HL-60 (cell line): ENCODE measurements at regions not wholly inside any gene's neighbourhood (a gene's known extent, or its start where the extent isn't known, plus 50 kb on each side); places are given as distances from the start of the nearest gene placed in this dataset.

Experiments used
- POLR2AphosphoS5 ChIP-seq: IDR thresholded peaks from 2 replicates; pipeline ENCODE4 v1.6.1; 2012; ENCODE audit warnings: low read depth
- TF ChIP-seq, protein P1 (sequence below): IDR thresholded peaks from one replicate; pipeline ENCODE4 v1.5.1; 2011; ENCODE audit warnings: low read length, control low read depth, inconsistent platforms; ENCODE audit not compliant: insufficient read depth

DNA sequence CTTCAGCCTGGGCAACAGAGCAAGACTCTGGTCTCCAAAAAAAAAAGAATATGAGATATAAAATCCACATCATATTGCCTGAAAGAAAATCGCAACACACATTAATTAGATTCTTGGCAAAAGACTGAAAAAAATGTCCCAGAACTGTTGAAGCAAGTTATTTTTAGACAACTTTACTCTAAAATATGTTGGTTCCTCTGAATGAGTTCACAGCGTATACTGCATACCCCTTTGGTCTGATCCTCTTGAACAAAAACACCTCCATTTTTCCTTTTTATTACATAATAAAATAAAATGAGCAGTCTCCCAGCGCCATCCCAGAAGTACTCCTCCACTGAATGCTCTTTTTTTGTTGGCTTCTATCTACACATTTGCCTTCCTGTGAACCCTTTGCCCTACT lies 126.0 kb upstream of the TMEM170B start:
- TF ChIP-seq, protein P1, sequence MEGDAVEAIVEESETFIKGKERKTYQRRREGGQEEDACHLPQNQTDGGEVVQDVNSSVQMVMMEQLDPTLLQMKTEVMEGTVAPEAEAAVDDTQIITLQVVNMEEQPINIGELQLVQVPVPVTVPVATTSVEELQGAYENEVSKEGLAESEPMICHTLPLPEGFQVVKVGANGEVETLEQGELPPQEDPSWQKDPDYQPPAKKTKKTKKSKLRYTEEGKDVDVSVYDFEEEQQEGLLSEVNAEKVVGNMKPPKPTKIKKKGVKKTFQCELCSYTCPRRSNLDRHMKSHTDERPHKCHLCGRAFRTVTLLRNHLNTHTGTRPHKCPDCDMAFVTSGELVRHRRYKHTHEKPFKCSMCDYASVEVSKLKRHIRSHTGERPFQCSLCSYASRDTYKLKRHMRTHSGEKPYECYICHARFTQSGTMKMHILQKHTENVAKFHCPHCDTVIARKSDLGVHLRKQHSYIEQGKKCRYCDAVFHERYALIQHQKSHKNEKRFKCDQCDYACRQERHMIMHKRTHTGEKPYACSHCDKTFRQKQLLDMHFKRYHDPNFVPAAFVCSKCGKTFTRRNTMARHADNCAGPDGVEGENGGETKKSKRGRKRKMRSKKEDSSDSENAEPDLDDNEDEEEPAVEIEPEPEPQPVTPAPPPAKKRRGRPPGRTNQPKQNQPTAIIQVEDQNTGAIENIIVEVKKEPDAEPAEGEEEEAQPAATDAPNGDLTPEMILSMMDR, result no peak
- no peak for TF ChIP-seq POLR2AphosphoS5
